Breast epithelium (tissue), 3 donors: ENCODE measurements at regions not wholly inside any gene's neighbourhood (a gene's known extent, or its start where the extent isn't known, plus 50 kb on each side); places are given as distances from the start of the nearest gene placed in this dataset.

Source experiments
- POLR2A ChIP-seq: fragments of 450-650 bp; IDR thresholded peaks from one replicate; pipeline ENCODE4 v1.6.1; 2016; ENCODE audit warnings: antibody characterized with exemption, mild to moderate bottlenecking, moderate library complexity
- TF ChIP-seq, protein P1 (sequence below), 3 donors: fragments of 450-650 bp; IDR thresholded peaks; one replicate each; pipeline ENCODE4 v1.5.1; 2016 to 2017; ENCODE audit warnings: antibody characterized with exemption in 3 of 3, mild to moderate bottlenecking in 3 of 3, moderate library complexity in 3 of 3

DNA sequence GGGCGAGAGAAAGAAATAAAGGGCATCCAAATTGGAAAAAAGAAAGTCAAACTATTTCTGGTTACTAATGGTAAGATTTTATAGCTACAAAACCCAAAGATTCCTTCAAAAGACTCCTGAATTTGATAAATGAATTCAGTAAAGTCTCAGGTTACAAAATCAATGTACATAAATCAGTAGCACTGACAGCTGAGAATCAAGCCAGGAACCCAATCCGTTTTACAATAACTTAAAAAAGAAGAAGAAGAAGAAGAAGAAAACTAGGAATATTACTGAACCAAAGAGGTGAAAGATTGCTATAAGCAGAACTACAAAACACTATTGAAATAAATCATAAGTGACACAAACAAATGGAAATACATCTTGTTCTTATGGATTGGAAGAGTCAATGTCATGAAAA, 291.5 kb upstream of the GULP1 start:
- TF ChIP-seq, protein P1, sequence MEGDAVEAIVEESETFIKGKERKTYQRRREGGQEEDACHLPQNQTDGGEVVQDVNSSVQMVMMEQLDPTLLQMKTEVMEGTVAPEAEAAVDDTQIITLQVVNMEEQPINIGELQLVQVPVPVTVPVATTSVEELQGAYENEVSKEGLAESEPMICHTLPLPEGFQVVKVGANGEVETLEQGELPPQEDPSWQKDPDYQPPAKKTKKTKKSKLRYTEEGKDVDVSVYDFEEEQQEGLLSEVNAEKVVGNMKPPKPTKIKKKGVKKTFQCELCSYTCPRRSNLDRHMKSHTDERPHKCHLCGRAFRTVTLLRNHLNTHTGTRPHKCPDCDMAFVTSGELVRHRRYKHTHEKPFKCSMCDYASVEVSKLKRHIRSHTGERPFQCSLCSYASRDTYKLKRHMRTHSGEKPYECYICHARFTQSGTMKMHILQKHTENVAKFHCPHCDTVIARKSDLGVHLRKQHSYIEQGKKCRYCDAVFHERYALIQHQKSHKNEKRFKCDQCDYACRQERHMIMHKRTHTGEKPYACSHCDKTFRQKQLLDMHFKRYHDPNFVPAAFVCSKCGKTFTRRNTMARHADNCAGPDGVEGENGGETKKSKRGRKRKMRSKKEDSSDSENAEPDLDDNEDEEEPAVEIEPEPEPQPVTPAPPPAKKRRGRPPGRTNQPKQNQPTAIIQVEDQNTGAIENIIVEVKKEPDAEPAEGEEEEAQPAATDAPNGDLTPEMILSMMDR (IDR thresholded peaks at IDR 0.05) = no peak
- no peak for TF ChIP-seq POLR2A
